GM21619 (cell line): ENCODE measurements at regions not wholly inside any gene's neighbourhood (a gene's known extent, or its start where the extent isn't known, plus 50 kb on each side); places are given as distances from the start of the nearest gene placed in this dataset.

Experiments used
- ATAC-seq: cut with Tn5 transposase; IDR thresholded peaks from one replicate; pipeline ENCODE4 v1.9.1; 2021; ENCODE audit not compliant: unreplicated experiment

GRCh38 chr4:176843710-176844109 is 51.0 kb upstream of the VEGFC start:
- ATAC-seq = no peak

- ATAC-seq = no peak
Observed at GRCh38 chr4:176844448-176844847, 51.7 kb upstream of the VEGFC start.

DNA sequence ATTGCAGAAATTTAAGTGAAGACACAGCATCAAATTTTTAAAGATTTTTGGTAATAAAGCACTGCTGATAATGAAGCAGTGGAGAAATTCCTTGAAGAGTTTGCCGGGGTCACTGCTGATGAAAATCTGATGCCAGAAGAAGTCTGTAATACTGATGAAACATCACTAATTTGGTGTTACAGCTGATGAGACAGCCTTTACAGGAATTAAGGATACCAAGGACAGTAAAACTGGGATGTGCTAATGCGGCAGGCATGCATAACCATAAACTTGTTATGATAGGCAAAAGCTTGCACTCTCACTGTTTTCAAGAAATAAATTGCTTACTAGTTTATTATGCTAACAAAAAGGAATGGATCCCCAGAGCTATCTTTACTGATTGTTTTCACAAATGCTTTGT is 52.9 kb upstream of the VEGFC start:
- no peak for ATAC-seq

GRCh38 chr4:176849076-176849475 is 56.4 kb upstream of the VEGFC start:
- no peak for ATAC-seq

- no peak for ATAC-seq
Observed at GRCh38 chr4:176850436-176850835, 57.7 kb upstream of the VEGFC start.

GRCh38 chr4:176856421-176856820 is 63.7 kb upstream of the VEGFC start:
- ATAC-seq = no peak

DNA sequence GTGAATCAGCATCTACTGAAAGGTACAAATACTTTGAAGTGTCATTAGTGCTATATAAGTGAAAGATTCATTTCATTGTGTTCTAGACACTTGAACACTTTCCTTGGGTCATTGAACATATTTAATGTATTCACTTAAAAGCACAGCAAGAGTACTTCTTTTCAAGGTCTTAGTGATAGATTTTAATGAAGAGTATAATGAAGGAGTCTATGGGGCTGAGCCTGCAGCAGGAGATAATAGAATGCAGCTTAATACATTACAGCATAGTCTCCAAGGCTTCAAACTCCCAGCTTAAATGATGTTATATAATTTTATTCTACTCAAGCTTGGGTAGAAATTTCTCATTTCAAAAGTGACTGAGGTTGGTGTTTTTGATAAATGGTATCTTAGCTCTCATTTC is 66.1 kb upstream of the VEGFC start:
- ATAC-seq = no peak

DNA sequence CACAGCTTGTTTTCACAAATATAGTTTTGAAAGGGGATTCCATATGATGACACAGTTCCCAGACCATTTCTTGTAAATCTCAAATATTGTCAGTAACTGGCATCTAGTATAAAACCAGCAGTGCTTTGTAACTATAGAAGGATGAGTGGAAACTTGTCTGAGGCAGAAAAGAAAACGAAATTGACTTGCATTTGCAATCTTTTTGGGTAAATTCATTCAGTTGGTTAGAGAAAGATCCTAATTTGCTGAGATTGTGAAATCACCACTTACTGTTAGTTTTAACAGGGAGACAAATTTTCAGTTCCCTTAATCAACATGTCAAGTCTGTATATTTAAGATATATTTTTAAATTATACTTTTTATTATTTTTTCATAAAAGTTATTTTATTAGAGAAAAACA is 71.5 kb upstream of the VEGFC start:
- no peak for ATAC-seq

DNA sequence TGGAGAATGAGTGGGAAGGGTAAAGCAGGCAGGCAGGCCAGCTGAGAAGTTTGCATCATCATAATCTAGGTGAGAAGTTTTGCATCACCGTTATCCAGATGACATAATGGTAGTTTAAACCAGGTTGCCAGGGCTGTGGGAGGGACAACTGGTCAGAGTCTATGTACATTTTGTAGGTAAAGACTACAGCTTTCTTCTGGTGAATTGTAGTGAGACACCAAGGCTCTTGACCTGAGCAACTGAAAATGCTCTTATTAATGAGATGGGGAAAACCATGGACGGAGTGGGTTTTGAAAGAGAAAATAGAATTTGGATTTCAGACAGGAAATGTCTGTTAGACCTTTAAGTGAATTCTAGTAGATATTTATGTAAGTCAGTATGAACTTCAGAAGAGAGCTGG is 76.0 kb upstream of the VEGFC start:
- ATAC-seq = no peak

DNA sequence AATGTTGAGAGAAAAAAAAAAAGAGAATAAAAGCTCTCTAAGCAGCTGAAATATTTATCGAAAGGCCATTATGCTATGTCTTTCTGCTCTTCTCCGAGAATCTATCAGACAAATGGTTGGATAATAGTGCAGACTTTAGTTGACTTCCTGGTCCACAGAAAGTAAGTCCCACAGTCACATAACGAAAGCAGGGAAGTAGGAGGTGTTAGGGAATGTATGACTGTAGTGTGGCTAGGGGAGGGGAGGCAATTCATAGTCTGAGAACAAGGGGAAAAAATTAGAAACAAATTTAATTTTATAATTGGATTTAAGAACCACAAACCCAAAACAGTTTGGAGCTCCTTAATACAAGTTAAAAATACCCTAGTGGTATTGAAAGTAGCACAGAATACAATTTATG is 79.7 kb upstream of the VEGFC start:
- no peak for ATAC-seq

DNA sequence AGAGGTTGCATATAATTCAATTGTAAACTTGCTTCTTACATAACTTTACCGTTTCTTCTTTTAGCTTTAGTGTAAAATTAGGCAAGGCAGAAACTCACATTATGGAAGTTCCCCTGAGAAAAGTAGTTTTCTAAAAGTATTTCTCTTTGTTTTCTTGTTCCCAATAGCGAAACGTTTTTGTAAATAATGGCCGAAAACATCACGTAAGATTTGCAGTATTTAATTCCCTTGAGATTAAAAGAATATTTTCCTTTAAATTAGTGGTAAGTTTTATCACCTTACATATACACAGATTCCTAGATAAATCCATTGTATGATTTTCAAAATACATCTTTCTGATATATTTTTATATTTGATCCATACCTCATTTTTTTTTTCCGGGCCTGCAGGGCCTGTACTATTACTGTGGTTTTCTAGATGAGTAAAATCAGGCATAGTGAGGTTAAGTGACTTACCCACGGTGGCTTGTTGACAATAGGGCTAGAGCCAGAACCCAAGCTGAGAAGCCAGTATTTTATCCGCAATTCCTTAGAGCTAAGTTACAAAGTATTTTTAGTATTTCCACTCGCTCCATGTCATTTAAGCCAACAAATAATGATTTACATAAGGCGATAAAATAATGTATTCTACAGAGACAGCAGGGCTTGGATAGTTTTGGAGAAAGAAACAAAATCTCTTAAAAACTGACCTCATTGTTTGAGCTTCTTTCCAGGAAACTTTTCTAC is 82.2 kb upstream of the VEGFC start:
- ATAC-seq = no peak

DNA sequence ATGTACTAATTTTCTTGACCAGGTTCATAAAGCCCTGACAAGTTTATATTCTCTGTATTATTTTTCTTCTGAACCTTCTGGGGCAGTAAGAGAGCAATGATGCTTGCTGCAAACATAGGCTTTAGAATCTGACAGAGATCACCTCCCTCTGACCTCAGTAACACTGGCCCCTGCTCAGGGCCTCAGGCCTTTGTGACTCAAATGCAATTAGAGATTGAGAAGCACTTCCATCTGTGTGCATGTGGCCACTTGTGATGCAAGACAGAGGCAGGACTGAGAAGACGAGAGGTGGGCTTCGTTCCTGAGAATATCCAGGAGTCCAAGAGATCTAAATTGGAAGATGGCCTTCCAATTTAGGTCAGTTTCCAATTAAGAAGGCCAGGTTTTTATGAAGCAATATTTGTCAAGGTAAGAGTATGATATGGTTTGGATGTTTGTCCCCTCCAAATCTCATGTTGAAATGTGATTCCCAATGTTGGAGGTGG is 82.8 kb upstream of the VEGFC start:
- ATAC-seq = no peak

DNA sequence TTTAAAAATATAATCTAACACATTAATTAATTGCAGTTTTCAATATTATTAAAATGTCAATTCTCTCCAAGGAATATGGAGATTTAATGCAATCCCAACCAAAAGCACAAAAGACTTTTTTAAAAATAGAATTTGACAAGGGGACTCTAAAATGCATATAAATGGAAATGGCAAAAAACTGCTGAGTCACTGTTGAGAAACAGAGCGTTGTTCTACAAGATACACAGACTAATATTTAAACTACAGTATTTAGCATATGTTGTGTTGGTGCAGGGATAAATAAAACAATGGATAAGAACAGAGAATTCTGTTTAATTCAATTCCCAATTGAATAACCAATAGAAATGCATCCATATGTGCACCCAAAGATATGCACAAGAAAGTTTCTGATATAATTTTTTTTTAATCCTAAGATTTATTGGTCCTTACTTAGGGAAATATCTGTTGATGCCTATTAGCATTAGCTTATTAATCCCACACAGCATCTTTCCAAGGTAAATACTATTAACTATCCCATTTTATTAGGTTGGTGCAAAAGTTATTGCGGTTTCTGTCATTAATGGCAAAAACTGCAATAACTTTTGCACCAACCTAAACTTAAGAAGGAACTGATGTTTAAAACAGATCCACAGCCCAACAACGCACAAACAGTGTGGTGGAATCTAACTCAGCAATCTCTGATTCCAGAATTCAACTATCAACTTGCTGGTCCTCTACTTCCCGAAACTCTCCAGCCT is 86.8 kb upstream of the VEGFC start:
- no peak for ATAC-seq

DNA sequence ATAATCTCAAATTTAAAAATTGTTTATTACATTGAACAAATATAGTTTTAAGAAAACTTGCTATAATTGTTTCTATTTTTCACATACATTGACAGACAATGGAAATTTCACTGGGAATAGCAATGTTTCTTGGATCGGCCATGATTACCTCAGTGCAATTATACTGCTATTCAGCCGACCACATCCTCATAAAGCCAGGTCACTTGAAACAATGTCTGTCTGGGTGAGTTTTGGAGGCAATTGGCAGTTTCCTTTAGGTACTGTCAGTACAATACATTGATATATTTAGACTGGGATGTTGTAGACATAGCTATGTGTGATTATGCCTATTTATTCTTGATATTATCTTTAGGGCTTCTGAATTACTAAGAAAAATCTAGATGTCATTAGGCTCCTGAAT is 89.5 kb upstream of the VEGFC start:
- no peak for ATAC-seq

- no peak for ATAC-seq
Observed at GRCh38 chr4:176883108-176883550, 90.4 kb upstream of the VEGFC start.

DNA sequence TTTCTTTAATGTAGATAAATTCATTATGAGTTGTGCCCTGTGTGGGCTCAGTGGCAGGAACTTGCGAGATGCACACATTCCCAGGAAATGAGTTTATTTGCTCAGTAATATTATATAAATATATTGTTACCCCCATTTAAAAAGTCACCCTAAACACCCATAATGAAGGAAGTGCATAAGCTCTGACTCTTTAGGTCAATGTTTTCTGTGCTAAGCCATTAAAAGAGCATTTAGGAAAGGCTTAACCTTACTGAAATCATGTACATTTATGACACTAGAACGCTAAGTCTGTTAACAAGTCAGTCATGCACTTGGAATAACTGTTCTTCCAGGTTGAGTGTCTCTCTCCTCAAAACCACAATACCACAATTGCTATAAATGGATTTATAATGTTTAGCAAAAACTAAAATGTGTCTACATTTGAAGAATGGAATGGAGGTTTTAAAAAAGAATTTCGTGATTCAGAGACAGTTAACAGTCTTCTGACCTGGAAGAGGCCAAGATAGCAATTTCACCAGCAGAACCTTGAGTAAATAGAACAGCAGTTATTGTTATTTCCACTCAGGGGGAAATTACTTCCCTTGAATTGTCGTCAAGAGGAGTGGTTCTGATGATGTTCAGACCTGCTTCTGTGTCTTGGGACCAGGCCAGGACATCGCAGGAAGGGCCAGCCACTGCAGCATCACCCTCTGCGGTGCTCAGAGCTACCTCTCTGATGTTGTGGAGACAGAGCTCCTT is 91.1 kb upstream of the VEGFC start:
- no peak for ATAC-seq

GRCh38 chr4:176885224-176885623 is 92.5 kb upstream of the VEGFC start:
- ATAC-seq = no peak

DNA sequence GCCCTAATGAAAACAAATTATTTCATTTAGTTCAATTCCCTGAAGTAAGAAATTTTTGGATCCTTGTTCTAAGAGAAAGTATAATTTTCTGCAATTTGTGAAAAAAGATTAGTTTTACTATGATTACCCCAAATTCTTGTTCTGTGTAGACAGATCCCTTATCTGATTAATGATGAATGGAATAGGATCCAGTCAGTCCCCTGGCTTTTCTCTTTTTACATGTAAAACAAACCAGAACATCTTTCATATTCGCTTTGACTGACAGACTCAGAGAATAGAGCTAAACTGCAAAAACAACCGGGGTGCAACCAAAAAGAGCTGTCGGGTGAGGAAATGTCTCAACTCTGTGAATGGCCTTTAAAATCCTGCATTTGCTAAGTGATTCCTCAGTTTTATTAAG is 93.4 kb upstream of the VEGFC start:
- ATAC-seq = no peak

- no peak for ATAC-seq
Observed at GRCh38 chr4:176889776-176890175, 97.1 kb upstream of the VEGFC start.

- ATAC-seq = no peak
Observed at GRCh38 chr4:176894498-176894897, 101.8 kb upstream of the VEGFC start.

DNA sequence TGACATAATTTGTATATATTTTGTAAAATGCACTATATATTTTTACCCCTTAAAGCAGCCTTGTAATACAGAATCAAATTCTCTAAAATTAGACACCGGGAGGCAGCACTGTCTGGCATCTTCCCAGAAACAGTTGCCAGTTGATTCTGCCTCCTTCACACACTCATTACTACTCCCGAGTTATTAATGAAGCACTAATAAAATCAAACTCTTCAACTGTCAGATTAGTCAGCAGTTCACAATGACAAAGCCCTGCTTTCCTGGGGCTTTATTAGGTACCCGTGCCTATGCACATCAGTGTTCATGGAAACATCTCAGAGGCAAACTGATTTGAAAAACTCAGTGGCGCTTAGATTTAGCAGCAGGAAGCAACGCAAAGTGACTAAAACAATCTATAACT is 103.5 kb upstream of the VEGFC start:
- no peak for ATAC-seq

DNA sequence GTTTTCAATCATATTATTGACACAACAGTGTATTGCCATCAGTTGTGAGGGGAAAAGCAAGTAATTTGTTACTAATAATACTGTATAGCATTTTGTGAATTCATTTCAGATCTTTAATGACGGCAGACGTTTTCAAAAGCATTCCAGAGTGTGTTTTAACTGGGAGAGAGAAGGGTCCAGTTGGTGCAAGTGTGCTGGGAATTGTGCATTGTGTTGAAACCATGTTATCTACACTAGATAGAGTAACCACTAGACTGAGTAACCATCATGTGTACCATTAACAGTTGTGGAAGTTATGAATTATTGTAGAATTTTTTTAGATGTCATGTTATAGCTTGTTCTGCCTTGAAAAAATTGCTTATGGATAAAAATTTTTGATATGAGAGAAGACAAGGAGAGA is 104.5 kb upstream of the VEGFC start:
- ATAC-seq = no peak
